Subcutaneous abdominal adipose tissue (tissue), 5 donors: ENCODE measurements at regions not wholly inside any gene's neighbourhood (a gene's known extent, or its start where the extent isn't known, plus 50 kb on each side); places are given as distances from the start of the nearest gene placed in this dataset.

Experiments used
- H3K27ac ChIP-seq: one replicate; pipeline ENCODE4 v1.7.0; 2013; ENCODE audit warnings: low read depth, mild to moderate bottlenecking, inconsistent platforms, low read length, moderate library complexity
- H3K27me3 ChIP-seq, 5 donors: one replicate each; pipeline ENCODE4 v1.7.0; 2013; ENCODE audit warnings: low read length in 5 of 5, inconsistent platforms in 1 of 5; ENCODE audit not compliant: control insufficient read depth in 5 of 5, insufficient read depth in 4 of 5
- H3K36me3 ChIP-seq, 5 donors: one replicate each; pipeline ENCODE4 v1.7.0; 2013; ENCODE audit warnings: low read length in 5 of 5; ENCODE audit not compliant: control insufficient read depth in 5 of 5, insufficient read depth in 5 of 5
- H3K4me1 ChIP-seq, 5 donors: one replicate each; pipeline ENCODE4 v1.7.0; 2013; ENCODE audit warnings: low read length in 5 of 5, mild to moderate bottlenecking in 3 of 5, moderate library complexity in 1 of 5; ENCODE audit not compliant: control insufficient read depth in 5 of 5, insufficient read depth in 5 of 5
- H3K4me3 ChIP-seq, 5 donors: one replicate each; pipeline ENCODE4 v1.7.0; 2013; ENCODE audit warnings: low read length in 5 of 5, low read depth in 1 of 5
- H3K9ac ChIP-seq, 5 donors: one replicate each; pipeline ENCODE4 v1.7.0; 2013; ENCODE audit warnings: low read length in 5 of 5, mild to moderate bottlenecking in 4 of 5, moderate library complexity in 3 of 5
- H3K9me3 ChIP-seq, 5 donors: one replicate each; pipeline ENCODE4 v1.7.0; 2013; ENCODE audit warnings: low read length in 5 of 5; ENCODE audit not compliant: control insufficient read depth in 5 of 5
- donor health status: healthy.
- donor health status: healthy.
- donor health status: healthy.
- donor health status: healthy.
- donor health status: healthy.

GRCh38 chr18:45212181-45213039 lies 402.9 kb upstream of the SLC14A2 start:
- H3K4me1 ChIP-seq = no peaks in the 10 kb centered on the region
- H3K9me3 ChIP-seq = no peaks in the 10 kb centered on the region
- no peak overlapping the region for H3K9ac ChIP-seq
- H3K36me3 ChIP-seq = no peaks in the 10 kb centered on the region
- H3K27ac ChIP-seq = no peak overlapping the region
- H3K4me3 ChIP-seq = no peak overlapping the region
- no peaks in the 10 kb centered on the region for H3K27me3 ChIP-seq

DNA sequence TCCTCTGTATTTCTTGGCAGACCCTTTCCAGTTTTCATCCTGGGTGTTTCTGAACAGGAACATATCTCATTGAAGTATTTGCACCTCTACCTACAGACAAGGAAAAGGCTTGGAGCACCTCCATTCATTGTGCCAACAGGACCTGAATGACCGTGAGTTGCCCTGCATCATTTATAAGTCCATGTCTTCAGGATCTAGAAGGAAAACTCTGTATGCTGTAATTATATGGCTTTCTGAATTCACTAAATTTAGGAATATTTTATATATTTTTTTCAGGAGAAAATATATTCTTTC lies 402.3 kb upstream of the SLC14A2 start:
- H3K27me3 ChIP-seq = no peaks in the 10 kb centered on the region
- no peak overlapping the region for H3K27ac ChIP-seq
- H3K36me3 ChIP-seq = no peaks in the 10 kb centered on the region
- no peak overlapping the region for H3K4me3 ChIP-seq
- H3K4me1 ChIP-seq = no peaks in the 10 kb centered on the region
- H3K9me3 ChIP-seq = no peaks in the 10 kb centered on the region
- H3K9ac ChIP-seq = no peak overlapping the region

- H3K27ac ChIP-seq = no peak overlapping the region
- no peak overlapping the region for H3K9ac ChIP-seq
- H3K36me3 ChIP-seq = no peaks in the 10 kb centered on the region
- no peaks in the 10 kb centered on the region for H3K4me1 ChIP-seq
- no peaks in the 10 kb centered on the region for H3K9me3 ChIP-seq
- H3K27me3 ChIP-seq = no peaks in the 10 kb centered on the region
- H3K4me3 ChIP-seq = no peak overlapping the region
Observed at GRCh38 chr18:45218436-45218835, 396.8 kb upstream of the SLC14A2 start.

DNA sequence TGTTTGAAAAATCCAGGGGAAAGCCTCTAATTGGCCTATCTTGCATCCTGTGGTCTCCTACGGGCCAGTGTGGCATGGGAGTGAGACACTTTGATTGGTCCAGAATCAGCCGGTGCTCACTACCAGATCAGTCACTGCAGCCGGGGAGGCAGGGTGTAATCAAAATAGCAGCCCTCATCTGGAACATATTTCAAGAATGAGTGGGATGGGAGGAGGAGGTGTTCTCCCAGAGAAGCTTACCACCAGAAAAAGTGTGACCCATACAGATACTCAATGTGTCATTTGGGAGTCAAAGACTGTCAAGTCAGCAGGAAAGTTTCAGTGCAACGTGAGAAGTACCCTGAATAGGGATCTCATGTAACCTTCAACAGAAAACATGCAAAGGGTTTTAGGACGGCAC lies 393.9 kb upstream of the SLC14A2 start:
- Histone ChIP-seq H3K4me1 (no peaks in the 10 kb centered on the region), H3K9ac (no peak overlapping the region), H3K4me3 (no peak overlapping the region), H3K36me3 (no peaks in the 10 kb centered on the region), H3K27ac (no peak overlapping the region), H3K27me3 (no peaks in the 10 kb centered on the region), H3K9me3 (no peaks in the 10 kb centered on the region)

- Histone ChIP-seq H3K4me3 (no peak overlapping the region), H3K9ac (no peak overlapping the region), H3K9me3 (no peaks in the 10 kb centered on the region), H3K27ac (no peak overlapping the region), H3K27me3 (no peaks in the 10 kb centered on the region), H3K36me3 (no peaks in the 10 kb centered on the region), H3K4me1 (no peaks in the 10 kb centered on the region)
Observed at GRCh38 chr18:45222180-45222579, 393.1 kb upstream of the SLC14A2 start.

GRCh38 chr18:45227001-45227742 lies 388.1 kb upstream of the SLC14A2 start:
- H3K9me3 ChIP-seq = no peaks in the 10 kb centered on the region
- no peak overlapping the region for H3K9ac ChIP-seq
- no peaks in the 10 kb centered on the region for H3K27me3 ChIP-seq
- H3K36me3 ChIP-seq = no peaks in the 10 kb centered on the region
- H3K27ac ChIP-seq = no peak overlapping the region
- no peak overlapping the region for H3K4me3 ChIP-seq
- no peaks in the 10 kb centered on the region for H3K4me1 ChIP-seq

DNA sequence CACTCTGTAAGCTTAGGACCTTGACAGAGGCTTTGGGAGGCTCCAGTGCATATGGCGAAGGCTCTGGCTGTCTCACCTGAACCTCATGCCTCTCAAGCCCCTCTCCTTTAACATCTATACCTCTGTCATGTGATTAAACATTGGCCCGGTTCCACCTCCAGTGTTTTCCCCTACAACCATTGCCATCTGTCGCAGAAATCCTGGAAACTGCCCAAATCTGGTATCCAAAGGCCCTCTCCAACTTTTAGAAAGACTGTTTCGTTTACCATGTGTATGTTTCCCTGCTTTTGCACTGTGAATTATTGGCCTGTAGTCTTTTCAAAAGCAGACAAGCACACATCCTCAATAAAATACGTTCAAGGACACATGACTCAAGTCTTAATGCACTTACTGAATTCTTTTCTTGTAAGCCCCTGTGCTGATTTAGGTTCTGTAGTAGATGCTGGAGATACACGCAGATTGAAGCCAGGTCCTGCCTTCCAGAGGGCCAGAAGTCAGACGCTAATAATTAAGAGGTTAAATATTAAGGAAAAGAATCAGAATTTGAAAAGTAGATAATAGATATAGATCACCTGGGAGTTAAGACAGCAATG lies 386.4 kb upstream of the SLC14A2 start:
- Histone ChIP-seq H3K4me3 (no peak overlapping the region), H3K27me3 (no peaks in the 10 kb centered on the region), H3K9ac (no peak overlapping the region), H3K4me1 (no peaks in the 10 kb centered on the region), H3K27ac (no peak overlapping the region), H3K36me3 (no peaks in the 10 kb centered on the region), H3K9me3 (no peaks in the 10 kb centered on the region)

GRCh38 chr18:45231617-45232016 lies 383.7 kb upstream of the SLC14A2 start:
- H3K9me3 ChIP-seq = no peaks in the 10 kb centered on the region
- no peak overlapping the region for H3K27ac ChIP-seq
- H3K9ac ChIP-seq = no peak overlapping the region
- H3K36me3 ChIP-seq = no peaks in the 10 kb centered on the region
- H3K4me1 ChIP-seq = no peaks in the 10 kb centered on the region
- H3K27me3 ChIP-seq = no peaks in the 10 kb centered on the region
- H3K4me3 ChIP-seq = no peak overlapping the region

- Histone ChIP-seq H3K9me3 (no peaks in the 10 kb centered on the region), H3K36me3 (no peaks in the 10 kb centered on the region), H3K9ac (no peak overlapping the region), H3K27me3 (no peaks in the 10 kb centered on the region), H3K27ac (no peak overlapping the region), H3K4me1 (no peaks in the 10 kb centered on the region), H3K4me3 (no peak overlapping the region)
Observed at GRCh38 chr18:45232061-45232460, 383.2 kb upstream of the SLC14A2 start.

DNA sequence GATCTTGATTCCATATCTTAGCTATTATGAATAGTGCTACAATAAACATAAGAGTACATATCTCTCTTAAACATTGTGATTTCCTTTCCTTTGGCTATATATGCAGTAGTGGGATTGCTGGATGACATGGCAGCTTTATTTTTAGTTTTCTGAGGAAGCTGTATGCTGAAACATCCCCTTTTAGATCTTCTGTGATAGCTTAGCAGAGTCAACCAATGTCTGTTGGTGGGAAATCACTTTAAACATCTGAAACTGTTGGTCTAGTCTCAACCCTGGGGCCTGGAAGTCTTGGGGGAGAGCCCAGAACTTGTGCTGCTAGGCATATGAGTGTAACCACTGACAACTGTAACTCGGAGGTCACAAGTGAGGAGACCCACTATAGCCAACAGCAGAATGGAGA lies 378.6 kb upstream of the SLC14A2 start:
- no peak overlapping the region for H3K27ac ChIP-seq
- no peaks in the 10 kb centered on the region for H3K9me3 ChIP-seq
- no peaks in the 10 kb centered on the region for H3K4me1 ChIP-seq
- H3K27me3 ChIP-seq = no peaks in the 10 kb centered on the region
- no peaks in the 10 kb centered on the region for H3K36me3 ChIP-seq
- H3K4me3 ChIP-seq = no peak overlapping the region
- H3K9ac ChIP-seq = no peak overlapping the region
